ENCODE measurements at regions not wholly inside any gene's neighbourhood (a gene's known extent, or its start where the extent isn't known, plus 50 kb on each side); places are given as distances from the start of the nearest gene placed in this dataset.
"Not testable (repeated sequence)": the region's sequence is repeated elsewhere in the genome, so short reads cannot be mapped to it uniquely, and the experiment has no call there.

DNA sequence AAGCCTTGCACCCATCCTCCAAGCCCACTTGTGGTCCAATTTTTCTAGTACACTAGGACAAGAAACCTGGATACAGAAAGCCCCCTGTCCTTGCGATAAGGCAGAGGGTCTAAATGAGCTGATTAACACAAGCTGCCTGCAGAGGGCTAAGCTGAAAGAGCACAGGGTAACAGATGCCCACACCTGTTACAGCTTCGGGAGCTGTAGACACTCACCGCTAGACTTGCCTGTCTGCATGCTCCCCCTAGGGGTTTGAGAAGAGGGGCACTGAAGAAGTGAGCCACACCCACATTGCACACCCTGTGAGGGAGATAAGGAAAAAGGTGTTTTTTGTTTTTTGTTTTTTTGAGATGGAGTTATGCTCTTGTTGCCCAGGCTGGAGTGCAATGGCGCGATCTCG, 386.5 kb upstream of the AUTS2 start:
- TF ChIP-seq, protein P1, sequence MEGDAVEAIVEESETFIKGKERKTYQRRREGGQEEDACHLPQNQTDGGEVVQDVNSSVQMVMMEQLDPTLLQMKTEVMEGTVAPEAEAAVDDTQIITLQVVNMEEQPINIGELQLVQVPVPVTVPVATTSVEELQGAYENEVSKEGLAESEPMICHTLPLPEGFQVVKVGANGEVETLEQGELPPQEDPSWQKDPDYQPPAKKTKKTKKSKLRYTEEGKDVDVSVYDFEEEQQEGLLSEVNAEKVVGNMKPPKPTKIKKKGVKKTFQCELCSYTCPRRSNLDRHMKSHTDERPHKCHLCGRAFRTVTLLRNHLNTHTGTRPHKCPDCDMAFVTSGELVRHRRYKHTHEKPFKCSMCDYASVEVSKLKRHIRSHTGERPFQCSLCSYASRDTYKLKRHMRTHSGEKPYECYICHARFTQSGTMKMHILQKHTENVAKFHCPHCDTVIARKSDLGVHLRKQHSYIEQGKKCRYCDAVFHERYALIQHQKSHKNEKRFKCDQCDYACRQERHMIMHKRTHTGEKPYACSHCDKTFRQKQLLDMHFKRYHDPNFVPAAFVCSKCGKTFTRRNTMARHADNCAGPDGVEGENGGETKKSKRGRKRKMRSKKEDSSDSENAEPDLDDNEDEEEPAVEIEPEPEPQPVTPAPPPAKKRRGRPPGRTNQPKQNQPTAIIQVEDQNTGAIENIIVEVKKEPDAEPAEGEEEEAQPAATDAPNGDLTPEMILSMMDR (conservative IDR thresholded peaks at IDR 0.05; ENCODE audit: low read depth, low read length): no peak
- Histone ChIP-seq H3K27ac (no peak overlapping the region), H3K4me3 (IDR thresholded peaks at IDR 0.05; ENCODE audit: insufficient read depth, low read depth, low read length) (no peak overlapping the region), H4K20me1 (ENCODE audit: insufficient read depth) (no peaks in the 10 kb centered on the region), H3K36me3 (ENCODE audit: insufficient read depth) (no peaks in the 10 kb centered on the region), H3K4me2 (no peak overlapping the region), H2AFZ (ENCODE audit: low read depth) (no peak overlapping the region), H3K9ac (no peak overlapping the region), H3K27me3 (ENCODE audit: insufficient read depth, low read depth) (no peaks in the 10 kb centered on the region), H3K4me1 (ENCODE audit: low read depth, poor library complexity, severe bottlenecking) (no peaks in the 10 kb centered on the region), H3K79me2 (ENCODE audit: insufficient read depth, low read depth) (no peaks in the 10 kb centered on the region)

GRCh38 chr7:69213878-69214277, 384.4 kb upstream of the AUTS2 start:
- no peaks in the 10 kb centered on the region for H3K4me1 ChIP-seq (ENCODE audit: low read depth, poor library complexity, severe bottlenecking)
- H3K4me3 ChIP-seq (IDR thresholded peaks at IDR 0.05; ENCODE audit: insufficient read depth, low read depth, low read length): no peak overlapping the region
- no peaks in the 10 kb centered on the region for H3K27me3 ChIP-seq (ENCODE audit: insufficient read depth, low read depth)
- H3K4me2 ChIP-seq: no peak overlapping the region
- H4K20me1 ChIP-seq (ENCODE audit: insufficient read depth): no peaks in the 10 kb centered on the region
- TF ChIP-seq, protein P1 (conservative IDR thresholded peaks at IDR 0.05; ENCODE audit: low read depth, low read length): no peak
- H3K27ac ChIP-seq: no peak overlapping the region
- no peaks in the 10 kb centered on the region for H3K36me3 ChIP-seq (ENCODE audit: insufficient read depth)
- H2AFZ ChIP-seq (ENCODE audit: low read depth): no peak overlapping the region
- no peaks in the 10 kb centered on the region for H3K79me2 ChIP-seq (ENCODE audit: insufficient read depth, low read depth)
- no peak overlapping the region for H3K9ac ChIP-seq

GRCh38 chr7:69215516-69215915, 382.8 kb upstream of the AUTS2 start:
- H3K36me3 ChIP-seq (ENCODE audit: insufficient read depth); H4K20me1 ChIP-seq (ENCODE audit: insufficient read depth); H3K4me1 ChIP-seq (ENCODE audit: low read depth, poor library complexity, severe bottlenecking); H3K4me2 ChIP-seq; H3K27ac ChIP-seq; H3K79me2 ChIP-seq (ENCODE audit: insufficient read depth, low read depth); H3K9ac ChIP-seq; H3K4me3 ChIP-seq (IDR thresholded peaks at IDR 0.05; ENCODE audit: insufficient read depth, low read depth, low read length); H2AFZ ChIP-seq (ENCODE audit: low read depth); H3K27me3 ChIP-seq (ENCODE audit: insufficient read depth, low read depth): not testable (repeated sequence)

- Histone ChIP-seq H3K4me2 (no peak overlapping the region), H4K20me1 (ENCODE audit: insufficient read depth) (no peaks in the 10 kb centered on the region), H3K36me3 (ENCODE audit: insufficient read depth) (no peaks in the 10 kb centered on the region), H3K9ac (no peak overlapping the region), H2AFZ (ENCODE audit: low read depth) (no peak overlapping the region), H3K27me3 (ENCODE audit: insufficient read depth, low read depth) (no peaks in the 10 kb centered on the region), H3K4me3 (IDR thresholded peaks at IDR 0.05; ENCODE audit: insufficient read depth, low read depth, low read length) (no peak overlapping the region), H3K27ac (no peak overlapping the region), H3K79me2 (ENCODE audit: insufficient read depth, low read depth) (no peaks in the 10 kb centered on the region), H3K4me1 (ENCODE audit: low read depth, poor library complexity, severe bottlenecking) (no peaks in the 10 kb centered on the region)
- TF ChIP-seq, protein P1 (conservative IDR thresholded peaks at IDR 0.05; ENCODE audit: low read depth, low read length): no peak
These were observed 380.5 kb upstream of the AUTS2 start for GRCh38 chr7:69217516-69218350.

GRCh38 chr7:69218576-69218975, 379.7 kb upstream of the AUTS2 start:
- Histone ChIP-seq H2AFZ (ENCODE audit: low read depth) (no peak overlapping the region), H3K36me3 (ENCODE audit: insufficient read depth) (no peaks in the 10 kb centered on the region), H3K79me2 (ENCODE audit: insufficient read depth, low read depth) (no peaks in the 10 kb centered on the region), H4K20me1 (ENCODE audit: insufficient read depth) (no peaks in the 10 kb centered on the region), H3K27me3 (ENCODE audit: insufficient read depth, low read depth) (no peaks in the 10 kb centered on the region), H3K4me1 (ENCODE audit: low read depth, poor library complexity, severe bottlenecking) (no peaks in the 10 kb centered on the region), H3K27ac (no peak overlapping the region), H3K9ac (no peak overlapping the region), H3K4me3 (IDR thresholded peaks at IDR 0.05; ENCODE audit: insufficient read depth, low read depth, low read length) (no peak overlapping the region), H3K4me2 (no peak overlapping the region)
- TF ChIP-seq, protein P1 (conservative IDR thresholded peaks at IDR 0.05; ENCODE audit: low read depth, low read length): no peak
